CD4-positive, alpha-beta T cell treated with Interferon alpha-2 for 1 hour (primary cell): ENCODE measurements at regions not wholly inside any gene's neighbourhood (a gene's known extent, or its start where the extent isn't known, plus 50 kb on each side); places are given as distances from the start of the nearest gene placed in this dataset.
"Not testable (repeated sequence)": the region's sequence is repeated elsewhere in the genome, so short reads cannot be mapped to it uniquely, and the experiment has no call there.

Source experiments
- DNase-seq, 2 donors: peaks; one replicate each; pipeline ENCODE4 v3.0.0-alpha.2; 2020 to 2022

GRCh38 chr14:45819107-45819506 is 566.1 kb upstream of the MIS18BP1 start:
- DNase-seq: no peak

- no peak for DNase-seq
These were observed 558.2 kb upstream of the MIS18BP1 start for GRCh38 chr14:45811155-45811554.

- no peak for DNase-seq
These were observed 557.3 kb upstream of the MIS18BP1 start for GRCh38 chr14:45810152-45810872.

GRCh38 chr14:45807178-45807899 is 554.3 kb upstream of the MIS18BP1 start:
- no peak for DNase-seq

- no peak for DNase-seq
These were observed 546.5 kb upstream of the MIS18BP1 start for GRCh38 chr14:45799511-45799910.

GRCh38 chr14:45798659-45799058 is 545.7 kb upstream of the MIS18BP1 start:
- no peak for DNase-seq

GRCh38 chr14:45796006-45796405 is 543.0 kb upstream of the MIS18BP1 start:
- DNase-seq: not testable (repeated sequence)

- no peak for DNase-seq
These were observed 540.1 kb upstream of the MIS18BP1 start for GRCh38 chr14:45793081-45793480.

GRCh38 chr14:45790293-45790692 is 537.3 kb upstream of the MIS18BP1 start:
- no peak for DNase-seq

GRCh38 chr14:45787167-45787566 is 534.2 kb upstream of the MIS18BP1 start:
- no peak for DNase-seq

- no peak for DNase-seq
These were observed 533.3 kb upstream of the MIS18BP1 start for GRCh38 chr14:45786266-45786665.

GRCh38 chr14:45785240-45785639 is 532.2 kb upstream of the MIS18BP1 start:
- DNase-seq: no peak

- no peak for DNase-seq
These were observed 513.2 kb upstream of the MIS18BP1 start for GRCh38 chr14:45766247-45766646.

GRCh38 chr14:45757655-45758054 is 504.7 kb upstream of the MIS18BP1 start:
- no peak for DNase-seq

- DNase-seq: not testable (repeated sequence)
These were observed 503.4 kb upstream of the MIS18BP1 start for GRCh38 chr14:45756412-45756811.

GRCh38 chr14:45743884-45744283 is 490.9 kb upstream of the MIS18BP1 start:
- no peak for DNase-seq

GRCh38 chr14:45742187-45742586 is 489.2 kb upstream of the MIS18BP1 start:
- DNase-seq: no peak

GRCh38 chr14:45728434-45729225 is 475.6 kb upstream of the MIS18BP1 start:
- no peak for DNase-seq

- no peak for DNase-seq
These were observed 474.1 kb upstream of the MIS18BP1 start for GRCh38 chr14:45727133-45727532.

- no peak for DNase-seq
These were observed 468.5 kb upstream of the MIS18BP1 start for GRCh38 chr14:45721472-45721871.

GRCh38 chr14:45716572-45716971 is 463.6 kb upstream of the MIS18BP1 start:
- DNase-seq: no peak

- no peak for DNase-seq
These were observed 462.9 kb upstream of the MIS18BP1 start for GRCh38 chr14:45715946-45716345.

GRCh38 chr14:45709541-45709940 is 456.5 kb upstream of the MIS18BP1 start:
- no peak for DNase-seq
